GM08714 (cell line): ENCODE measurements at regions not wholly inside any gene's neighbourhood (a gene's known extent, or its start where the extent isn't known, plus 50 kb on each side); places are given as distances from the start of the nearest gene placed in this dataset.
"Not testable (repeated sequence)": the region's sequence is repeated elsewhere in the genome, so short reads cannot be mapped to it uniquely, and the experiment has no call there.

ENCODE experiments used
- H3K4me3 ChIP-seq: fragments of 200-500 bp; sonication (Bioruptor generic); 2 replicates; pipeline ENCODE4 v1.5.1; 2014; ENCODE audit warnings: mild to moderate bottlenecking, low read length, inconsistent platforms
- ZNF274 ChIP-seq: IDR thresholded peaks from 2 replicates; pipeline ENCODE4 v1.6.1; 2012; ENCODE audit warnings: mild to moderate bottlenecking, low read depth, low read length

- peak overlapping the region; percentile 25; the same call in 1 of the 2 replicates for H3K4me3 ChIP-seq
- no peak for TF ChIP-seq ZNF274
Observed at GRCh38 chr6:119443993-119444641, 94.6 kb upstream of the MAN1A1 start.

DNA sequence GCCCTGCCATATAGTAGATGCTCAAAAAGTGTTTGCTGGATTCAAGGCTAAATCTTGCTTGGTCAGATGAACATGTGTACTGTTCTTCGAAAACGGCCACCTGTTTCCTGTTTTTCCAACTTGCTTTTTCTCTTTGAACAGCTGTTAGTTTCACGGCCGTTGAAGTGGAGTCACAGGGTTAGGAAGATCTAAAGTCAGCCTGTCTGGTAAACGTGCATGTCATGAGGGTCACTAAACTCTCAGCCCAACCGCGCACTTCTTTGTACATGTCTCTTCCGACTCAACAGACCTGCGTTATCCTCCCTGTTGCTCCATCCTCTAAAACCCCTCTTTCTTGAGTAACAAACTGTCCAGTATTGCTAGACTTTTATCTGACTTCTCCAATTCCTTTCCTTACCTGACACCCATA, 93.2 kb upstream of the MAN1A1 start:
- no peak overlapping the region; the same call in 1 of the 2 replicates for H3K4me3 ChIP-seq
- TF ChIP-seq ZNF274 = no peak

DNA sequence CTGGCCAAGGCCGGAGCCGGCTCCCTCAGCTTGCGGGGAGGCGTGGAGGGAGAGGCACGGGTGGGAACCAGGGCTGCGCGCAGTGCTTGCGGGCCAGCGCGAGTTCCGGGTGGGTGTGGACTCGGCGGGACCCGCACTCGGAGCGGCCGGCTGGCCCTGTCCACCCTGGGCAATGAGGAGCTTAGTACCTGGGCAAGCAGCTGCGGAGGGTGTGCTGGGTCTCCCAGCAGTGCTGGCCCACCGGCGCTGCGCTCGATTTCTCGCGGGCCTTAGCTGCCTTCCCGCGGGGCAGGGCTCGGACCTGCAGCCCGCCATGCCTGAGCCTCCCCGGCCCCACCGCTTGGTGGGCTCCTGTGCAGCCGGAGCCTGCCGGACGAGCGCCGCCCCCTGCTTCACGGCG, 91.4 kb upstream of the MAN1A1 start:
- TF ChIP-seq ZNF274 = no peak
- H3K4me3 ChIP-seq = no peak overlapping the region

- no peak for TF ChIP-seq ZNF274
Observed at GRCh38 chr6:119436583-119436982, 87.0 kb upstream of the MAN1A1 start.

GRCh38 chr6:119431799-119432198, 82.2 kb upstream of the MAN1A1 start:
- no peak for TF ChIP-seq ZNF274
- H3K4me3 ChIP-seq = no peak overlapping the region

More at GRCh38 chr6:119436583-119436982, 87.0 kb upstream of the MAN1A1 start:
- no peak overlapping the region for H3K4me3 ChIP-seq

DNA sequence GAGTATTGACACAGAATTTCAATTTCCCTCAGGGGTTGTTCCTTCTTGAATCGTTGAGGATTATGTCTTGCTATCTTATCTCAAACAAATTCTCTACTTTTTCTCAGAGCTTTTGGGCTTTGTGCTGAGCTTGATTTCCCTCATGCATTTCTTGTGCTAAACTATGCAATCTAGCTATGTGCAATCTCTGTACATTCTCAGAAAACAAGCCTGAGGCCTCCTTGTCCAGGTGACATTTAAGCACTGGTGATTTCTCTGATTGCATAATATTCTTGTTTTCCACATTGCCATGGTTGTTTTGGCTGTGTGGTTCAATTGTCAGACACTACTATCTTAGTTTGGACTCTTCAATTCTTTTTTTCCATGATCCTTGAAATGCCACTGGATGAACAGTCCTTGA, 81.2 kb upstream of the MAN1A1 start:
- TF ChIP-seq ZNF274 = no peak
- H3K4me3 ChIP-seq = no peak overlapping the region

DNA sequence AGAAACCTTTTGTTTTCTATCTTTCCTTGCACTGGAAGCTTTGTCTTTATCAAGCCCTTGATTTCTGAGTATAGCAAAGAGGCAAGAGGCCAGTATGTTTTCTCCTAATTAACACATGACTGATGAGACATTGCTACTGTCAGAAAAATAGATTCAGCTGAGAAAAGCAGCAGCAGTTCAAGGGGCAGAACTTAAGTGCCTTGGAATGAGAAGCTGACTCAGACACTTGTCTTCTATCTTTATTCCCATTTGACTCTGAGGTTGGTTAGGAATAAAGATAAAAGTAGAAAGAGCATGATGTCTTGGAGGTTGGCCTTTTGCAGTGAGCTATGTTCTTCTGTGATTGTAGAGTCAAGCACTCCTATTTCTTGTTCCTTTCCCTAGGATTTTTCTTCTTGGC, 79.1 kb upstream of the MAN1A1 start:
- no peak for TF ChIP-seq ZNF274
- H3K4me3 ChIP-seq = no peak overlapping the region

- no peak overlapping the region for H3K4me3 ChIP-seq
- no peak for TF ChIP-seq ZNF274
Observed at GRCh38 chr6:119426619-119427018, 77.1 kb upstream of the MAN1A1 start.

- no peak overlapping the region for H3K4me3 ChIP-seq
- TF ChIP-seq ZNF274 = no peak
Observed at GRCh38 chr6:119423996-119424395, 74.4 kb upstream of the MAN1A1 start.

GRCh38 chr6:119418084-119418483, 68.5 kb upstream of the MAN1A1 start:
- H3K4me3 ChIP-seq = not testable (repeated sequence)

DNA sequence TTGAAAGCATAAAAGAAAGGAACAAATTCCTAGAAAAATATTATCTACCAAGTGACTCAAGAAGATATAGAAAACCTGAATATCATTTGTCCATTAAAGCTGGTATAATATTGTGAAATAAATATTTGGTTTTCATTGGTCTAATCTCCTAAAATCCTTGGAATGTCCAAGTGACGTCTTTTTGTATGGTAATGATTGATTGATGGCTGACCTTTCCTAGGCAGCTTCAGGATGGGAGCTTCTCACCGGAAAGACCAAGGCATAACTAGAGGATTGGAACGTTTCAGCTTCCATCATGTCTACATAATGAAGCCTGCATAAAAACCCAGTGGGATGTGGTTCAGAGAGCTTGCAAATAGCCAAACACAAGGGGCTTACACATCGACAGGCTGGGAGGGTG, 57.6 kb upstream of the MAN1A1 start:
- H3K4me3 ChIP-seq = no peak overlapping the region
- TF ChIP-seq ZNF274 = no peak

DNA sequence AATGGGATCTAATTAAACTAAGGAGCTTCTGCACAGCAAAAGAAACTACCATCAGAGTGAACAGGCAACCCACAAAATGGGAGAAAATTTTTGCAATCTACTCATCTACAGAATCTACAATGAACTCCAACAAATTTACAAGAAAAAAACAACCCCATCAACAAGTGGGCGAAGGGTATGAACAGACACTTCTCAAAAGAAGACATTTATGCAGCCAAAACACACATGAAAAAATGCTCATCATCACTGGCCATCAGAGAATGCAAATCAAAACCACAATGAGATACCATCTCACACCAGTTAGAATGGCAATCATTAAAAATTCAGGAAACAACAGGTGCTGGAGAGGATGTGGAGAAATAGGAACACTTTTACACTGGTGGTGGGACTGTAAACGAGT, 55.6 kb upstream of the MAN1A1 start:
- H3K4me3 ChIP-seq = not testable (repeated sequence)
